Omental fat pad (tissue), 3 donors: ENCODE measurements at regions not wholly inside any gene's neighbourhood (a gene's known extent, or its start where the extent isn't known, plus 50 kb on each side); places are given as distances from the start of the nearest gene placed in this dataset.

Experiments used
- ATAC-seq: fragments of 150-250 bp; one replicate; pipeline ENCODE4 v1.9.1; 2016; ENCODE audit warnings: mild to moderate bottlenecking, moderate library complexity; ENCODE audit not compliant: low FRiP score
- DNase-seq: peaks from one replicate; pipeline ENCODE4 v3.0.0-alpha.2; 2019; ENCODE audit warnings: low spot score
- CTCF ChIP-seq, 3 donors: fragments of 450-650 bp; IDR thresholded peaks; one replicate each; pipeline ENCODE4 v1.5.1; 2016 to 2017; ENCODE audit warnings: antibody characterized with exemption in 3 of 3, mild to moderate bottlenecking in 3 of 3, moderate library complexity in 2 of 3

DNA sequence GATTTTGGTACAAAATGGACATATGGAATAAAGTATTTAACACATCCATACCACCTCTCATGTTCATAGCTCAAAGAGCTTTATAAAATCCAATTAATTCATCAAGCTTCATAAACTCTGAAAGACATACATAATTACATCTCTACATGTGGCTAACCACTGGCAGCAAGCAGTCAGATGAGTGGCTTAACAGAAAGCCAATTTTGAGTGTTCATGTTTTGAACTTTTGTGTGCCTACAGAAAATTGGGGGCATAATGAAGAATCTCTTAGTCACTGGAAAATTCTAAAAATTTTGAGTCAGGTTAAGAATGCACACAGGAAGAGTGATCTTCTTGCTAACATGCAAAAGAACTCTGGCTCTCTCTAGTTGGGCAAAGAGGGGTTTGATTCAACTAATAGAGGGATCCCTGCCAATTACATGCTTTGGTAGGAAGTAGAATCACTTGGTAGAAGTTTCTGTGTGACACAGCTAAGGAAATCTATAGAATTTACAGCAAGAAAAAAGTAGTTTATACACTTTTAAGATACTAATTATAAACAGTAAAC, 287.4 kb downstream of the NOL4 start:
- ATAC-seq (no peak), DNase-seq (no peak)
- TF ChIP-seq CTCF (IDR thresholded peaks at IDR 0.05): no peak

GRCh38 chr18:33934258-33934657, 290.5 kb downstream of the NOL4 start:
- ATAC-seq (no peak), DNase-seq (no peak)
- no peak for TF ChIP-seq CTCF (IDR thresholded peaks at IDR 0.05)

GRCh38 chr18:33928231-33928630, 296.5 kb downstream of the NOL4 start:
- DNase-seq: no peak
- no peak for TF ChIP-seq CTCF (IDR thresholded peaks at IDR 0.05)
- ATAC-seq: no peak

DNA sequence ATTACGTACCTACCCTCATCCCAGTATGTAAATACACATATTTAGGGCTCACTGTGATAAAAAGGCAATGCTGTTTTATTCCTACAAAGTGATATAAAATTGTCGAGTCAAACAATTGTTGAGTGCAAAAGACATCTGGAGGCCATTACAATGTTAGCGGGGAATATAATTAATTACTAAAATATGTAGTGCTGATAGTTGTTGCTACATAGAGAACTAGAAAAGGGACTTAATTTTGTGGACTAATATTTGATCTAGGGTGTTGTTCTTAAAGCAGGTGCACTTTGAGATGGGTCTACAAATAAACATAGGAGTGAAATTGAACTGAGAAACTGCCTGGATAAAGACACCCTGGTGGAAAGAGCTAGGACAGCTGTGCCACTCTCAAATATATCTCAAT, 300.1 kb downstream of the NOL4 start:
- ATAC-seq (no peak), DNase-seq (no peak)
- no peak for TF ChIP-seq CTCF (IDR thresholded peaks at IDR 0.05)

DNA sequence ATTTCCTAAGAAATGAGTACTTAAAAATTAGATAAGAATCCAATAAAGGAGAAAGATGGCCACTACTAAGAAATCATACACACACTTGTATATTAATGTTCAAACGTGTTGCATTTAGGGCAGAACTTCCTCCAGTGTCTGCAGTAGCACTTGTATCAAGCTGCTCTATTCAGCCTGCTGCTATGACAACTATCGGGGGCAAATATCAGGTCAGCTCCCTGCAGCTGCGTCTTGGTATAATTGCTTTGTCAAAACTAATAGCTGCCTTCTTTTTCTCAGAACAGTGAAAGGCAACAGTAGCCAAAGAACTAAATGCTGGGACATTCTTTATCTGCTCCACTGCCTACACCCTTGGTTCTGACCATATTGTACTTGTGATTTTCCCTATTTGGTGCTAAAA, 300.7 kb downstream of the NOL4 start:
- TF ChIP-seq CTCF (IDR thresholded peaks at IDR 0.05): no peak
- no peak for ATAC-seq
- DNase-seq: no peak

GRCh38 chr18:33918571-33918970, 306.1 kb downstream of the NOL4 start:
- DNase-seq (no peak), ATAC-seq (no peak)
- TF ChIP-seq CTCF (IDR thresholded peaks at IDR 0.05): no peak

GRCh38 chr18:33916200-33916599, 308.5 kb downstream of the NOL4 start:
- ATAC-seq (no peak), DNase-seq (no peak)
- no peak for TF ChIP-seq CTCF (IDR thresholded peaks at IDR 0.05)
